IMR-90 (cell line): ENCODE measurements at regions not wholly inside any gene's neighbourhood (a gene's known extent, or its start where the extent isn't known, plus 50 kb on each side); places are given as distances from the start of the nearest gene placed in this dataset.

Experiments used
- NFE2L2 ChIP-seq: fragments of 150-350 bp; IDR thresholded peaks from 2 replicates; pipeline ENCODE4 v1.6.1; 2016; ENCODE audit warnings: low read depth, mild to moderate bottlenecking, low read length
- RFX5 ChIP-seq: IDR thresholded peaks from 2 replicates; pipeline ENCODE4 v1.8.0; 2012; ENCODE audit warnings: low read depth, mild to moderate bottlenecking, low read length, moderate library complexity
- SMC3 ChIP-seq: fragments of 150-350 bp; IDR thresholded peaks from 2 replicates; pipeline ENCODE4 v1.6.1; 2016; ENCODE audit warnings: low read depth, mild to moderate bottlenecking, antibody characterized with exemption, low read length, moderate library complexity
- TF ChIP-seq, protein P1 (sequence below): conservative IDR thresholded peaks from 2 replicates; pipeline ENCODE4 v1.5.1; 2012; ENCODE audit warnings: mild to moderate bottlenecking, low read depth, low read length, improper control_type of control experiment
- TF ChIP-seq, protein P2 (sequence below): fragments of 150-350 bp; IDR thresholded peaks from 2 replicates; pipeline ENCODE4 v1.6.1; 2017; ENCODE audit warnings: mild to moderate bottlenecking, antibody characterized with exemption, low read length, low read depth

DNA sequence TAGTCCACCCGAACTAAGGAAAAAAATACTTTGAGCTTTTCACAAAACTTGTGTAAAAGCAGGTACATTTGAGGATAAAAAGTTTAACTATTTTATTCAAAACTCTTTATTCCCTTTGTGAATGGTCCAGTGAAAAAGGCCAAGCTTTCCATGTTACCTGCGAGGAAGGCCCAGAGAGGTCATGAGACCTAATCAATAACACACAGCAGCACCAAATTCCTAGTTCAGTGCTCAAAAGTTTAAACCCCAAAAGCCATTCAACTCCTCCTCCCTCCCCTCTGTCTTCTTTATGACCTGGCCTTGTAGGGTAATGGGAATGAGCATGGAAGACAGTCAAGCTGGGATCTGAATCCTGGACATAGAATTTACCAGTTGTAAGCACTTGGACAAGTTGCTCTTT is 151.9 kb upstream of the FGGY start:
- TF ChIP-seq, protein P1, sequence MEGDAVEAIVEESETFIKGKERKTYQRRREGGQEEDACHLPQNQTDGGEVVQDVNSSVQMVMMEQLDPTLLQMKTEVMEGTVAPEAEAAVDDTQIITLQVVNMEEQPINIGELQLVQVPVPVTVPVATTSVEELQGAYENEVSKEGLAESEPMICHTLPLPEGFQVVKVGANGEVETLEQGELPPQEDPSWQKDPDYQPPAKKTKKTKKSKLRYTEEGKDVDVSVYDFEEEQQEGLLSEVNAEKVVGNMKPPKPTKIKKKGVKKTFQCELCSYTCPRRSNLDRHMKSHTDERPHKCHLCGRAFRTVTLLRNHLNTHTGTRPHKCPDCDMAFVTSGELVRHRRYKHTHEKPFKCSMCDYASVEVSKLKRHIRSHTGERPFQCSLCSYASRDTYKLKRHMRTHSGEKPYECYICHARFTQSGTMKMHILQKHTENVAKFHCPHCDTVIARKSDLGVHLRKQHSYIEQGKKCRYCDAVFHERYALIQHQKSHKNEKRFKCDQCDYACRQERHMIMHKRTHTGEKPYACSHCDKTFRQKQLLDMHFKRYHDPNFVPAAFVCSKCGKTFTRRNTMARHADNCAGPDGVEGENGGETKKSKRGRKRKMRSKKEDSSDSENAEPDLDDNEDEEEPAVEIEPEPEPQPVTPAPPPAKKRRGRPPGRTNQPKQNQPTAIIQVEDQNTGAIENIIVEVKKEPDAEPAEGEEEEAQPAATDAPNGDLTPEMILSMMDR = no peak
- TF ChIP-seq SMC3 (no peak), NFE2L2 (no peak), RFX5 (no peak)
- TF ChIP-seq, protein P2, sequence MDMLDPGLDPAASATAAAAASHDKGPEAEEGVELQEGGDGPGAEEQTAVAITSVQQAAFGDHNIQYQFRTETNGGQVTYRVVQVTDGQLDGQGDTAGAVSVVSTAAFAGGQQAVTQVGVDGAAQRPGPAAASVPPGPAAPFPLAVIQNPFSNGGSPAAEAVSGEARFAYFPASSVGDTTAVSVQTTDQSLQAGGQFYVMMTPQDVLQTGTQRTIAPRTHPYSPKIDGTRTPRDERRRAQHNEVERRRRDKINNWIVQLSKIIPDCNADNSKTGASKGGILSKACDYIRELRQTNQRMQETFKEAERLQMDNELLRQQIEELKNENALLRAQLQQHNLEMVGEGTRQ = no peak
